Activated CD8-positive, alpha-beta T cell treated with anti-CD3 and anti-CD28 coated beads for 36 hours (primary cell): ENCODE measurements at regions not wholly inside any gene's neighbourhood (a gene's known extent, or its start where the extent isn't known, plus 50 kb on each side); places are given as distances from the start of the nearest gene placed in this dataset.

Experiments
- ATAC-seq: fragments of 200-7000 bp; cut with Tn5 transposase; one replicate; pipeline ENCODE4 v1.10.0; 2021; ENCODE audit warnings: mild to moderate bottlenecking, moderate library complexity
- CTCF ChIA-PET: fragments of 350-600 bp; sonication (Branson Sonifier 250); formaldehyde crosslinking; loops from one replicate; lab custom pipeline; 2021; ENCODE audit warnings: antibody characterized with exemption; lab: Charles Lee
- POLR2A ChIA-PET: fragments of 350-600 bp; sonication (Branson Sonifier 250); formaldehyde crosslinking; loops from one replicate; lab custom pipeline; 2021; ENCODE audit warnings: antibody characterized with exemption; lab: Charles Lee
- DNase-seq: peaks from one replicate; pipeline ENCODE4 v3.0.0-alpha.2; 2020
- H3K27ac Mint-ChIP-seq: one replicate; pipeline ENCODE4 v1.8.0; 2021; ENCODE audit warnings: mild to moderate bottlenecking, mixed read lengths
- H3K27me3 Mint-ChIP-seq: one replicate; pipeline ENCODE4 v1.8.0; 2021; ENCODE audit warnings: mixed read lengths
- H3K36me3 Mint-ChIP-seq: one replicate; pipeline ENCODE4 v1.8.0; 2021; ENCODE audit warnings: low read depth, mixed read lengths
- H3K4me1 Mint-ChIP-seq: one replicate; pipeline ENCODE4 v1.8.0; 2021; ENCODE audit warnings: low read depth, mixed read lengths
- H3K4me3 Mint-ChIP-seq: one replicate; pipeline ENCODE4 v1.8.0; 2021; ENCODE audit warnings: mild to moderate bottlenecking, moderate library complexity, mixed read lengths
- H3K9me3 Mint-ChIP-seq: one replicate; pipeline ENCODE4 v1.8.0; 2021; ENCODE audit warnings: mixed read lengths
- CTCF ChIP-seq: fragments of 200-600 bp; IDR thresholded peaks from one replicate; pipeline ENCODE4 v1.8.0; 2022; ENCODE audit warnings: antibody characterized with exemption, mild to moderate bottlenecking
- intact Hi-C: fragments of 100-400 bp; cut with micrococcal nuclease; formaldehyde crosslinking; loops from one replicate; pipeline ENCODE4 v1.10.0; 2022

- H3K9me3 Mint-ChIP-seq, result no peaks in the 10 kb centered on the region
- peaks cover 3% of the 10 kb centered on the region for H3K27me3 Mint-ChIP-seq
- H3K36me3 Mint-ChIP-seq, result no peaks in the 10 kb centered on the region
- no peaks in the 10 kb centered on the region for H3K4me1 Mint-ChIP-seq
- DNase-seq (no peak), ATAC-seq (no peak)
- ChIA-PET CTCF (interaction anchor here (2.3 kb wide), 1 partner anchor 15 kb away, joined by 10 read pairs; no protein-coding TSS in a partner anchor), POLR2A (no interaction called here)
- H3K27ac Mint-ChIP-seq, result no peak overlapping the region
- intact Hi-C loops, result no loop called here
- TF ChIP-seq CTCF, result no peak
- H3K4me3 Mint-ChIP-seq, result no peak overlapping the region
Measured at GRCh38 chr6:169847141-169847674, 95.8 kb downstream of the ERMARD start.

GRCh38 chr6:169846286-169847056 is 95.0 kb downstream of the ERMARD start:
- CTCF ChIA-PET, result no interaction called here
- Mint-ChIP-seq H3K9me3 (no peaks in the 10 kb centered on the region), H3K4me1 (no peaks in the 10 kb centered on the region), H3K36me3 (no peaks in the 10 kb centered on the region), H3K27me3 (peaks cover 3% of the 10 kb centered on the region), H3K27ac (no peak overlapping the region), H3K4me3 (no peak overlapping the region)
- POLR2A ChIA-PET, result no interaction called here
- DNase-seq, result no peak
- no peak for TF ChIP-seq CTCF
- no peak for ATAC-seq
- intact Hi-C loops, result no loop called here

GRCh38 chr6:169845426-169846285 is 94.2 kb downstream of the ERMARD start:
- Mint-ChIP-seq H3K27me3 (peaks cover 3% of the 10 kb centered on the region), H3K9me3 (no peaks in the 10 kb centered on the region), H3K4me1 (no peaks in the 10 kb centered on the region), H3K36me3 (no peaks in the 10 kb centered on the region), H3K27ac (no peak overlapping the region), H3K4me3 (no peak overlapping the region)
- TF ChIP-seq CTCF, result no peak
- ChIA-PET POLR2A (no interaction called here), CTCF (interaction anchor here (1.3 to 1.6 kb wide), 2 partner anchors 14 to 87 kb away, joined by 3 to 9 read pairs; no protein-coding TSS in a partner anchor)
- DNase-seq (no peak), ATAC-seq (no peak)
- intact Hi-C loops, result no loop called here

- Mint-ChIP-seq H3K4me3 (no peak overlapping the region), H3K4me1 (no peaks in the 10 kb centered on the region), H3K36me3 (no peaks in the 10 kb centered on the region), H3K9me3 (no peaks in the 10 kb centered on the region), H3K27ac (no peak overlapping the region), H3K27me3 (peaks cover 3% of the 10 kb centered on the region)
- POLR2A ChIA-PET, result no interaction called here
- ATAC-seq (no peak), DNase-seq (no peak)
- CTCF ChIA-PET, result interaction anchor here (1.3 to 1.6 kb wide), 2 partner anchors 13 to 88 kb away, joined by 3 to 9 read pairs; no protein-coding TSS in a partner anchor
- TF ChIP-seq CTCF, result no peak
- intact Hi-C loops, result no loop called here
Measured at GRCh38 chr6:169844946-169845345, 93.5 kb downstream of the ERMARD start.
